Activated T-helper 17 cell treated with anti-CD3 and anti-CD28 coated beads, Interleukin-2, amount 50 U/mL, for 72 hours (primary cell): ENCODE measurements at regions not wholly inside any gene's neighbourhood (a gene's known extent, or its start where the extent isn't known, plus 50 kb on each side); places are given as distances from the start of the nearest gene placed in this dataset.
A peak's percentile ranks its signal among the peaks of the same experiment; 100 is the strongest.

Experiments
- ATAC-seq: fragments of 150-1000 bp; cut with Tn5 transposase; replicated peaks from 2 replicates; pipeline ENCODE4 v1.10.0; 2021; ENCODE audit warnings: mild to moderate bottlenecking, moderate library complexity
- H3K27ac Mint-ChIP-seq: one replicate; pipeline ENCODE4 v1.8.0; 2022; ENCODE audit warnings: mixed read lengths
- H3K27me3 Mint-ChIP-seq: one replicate; pipeline ENCODE4 v1.8.0; 2022; ENCODE audit warnings: mixed read lengths
- H3K36me3 Mint-ChIP-seq: one replicate; pipeline ENCODE4 v1.8.0; 2022; ENCODE audit warnings: low read depth, mild to moderate bottlenecking, mixed read lengths
- H3K4me1 Mint-ChIP-seq: one replicate; pipeline ENCODE4 v1.8.0; 2022; ENCODE audit warnings: mixed read lengths
- H3K4me3 Mint-ChIP-seq: one replicate; pipeline ENCODE4 v1.8.0; 2022; ENCODE audit warnings: mild to moderate bottlenecking, mixed read lengths
- H3K9me3 Mint-ChIP-seq: one replicate; pipeline ENCODE4 v1.8.0; 2022; ENCODE audit warnings: mixed read lengths

DNA sequence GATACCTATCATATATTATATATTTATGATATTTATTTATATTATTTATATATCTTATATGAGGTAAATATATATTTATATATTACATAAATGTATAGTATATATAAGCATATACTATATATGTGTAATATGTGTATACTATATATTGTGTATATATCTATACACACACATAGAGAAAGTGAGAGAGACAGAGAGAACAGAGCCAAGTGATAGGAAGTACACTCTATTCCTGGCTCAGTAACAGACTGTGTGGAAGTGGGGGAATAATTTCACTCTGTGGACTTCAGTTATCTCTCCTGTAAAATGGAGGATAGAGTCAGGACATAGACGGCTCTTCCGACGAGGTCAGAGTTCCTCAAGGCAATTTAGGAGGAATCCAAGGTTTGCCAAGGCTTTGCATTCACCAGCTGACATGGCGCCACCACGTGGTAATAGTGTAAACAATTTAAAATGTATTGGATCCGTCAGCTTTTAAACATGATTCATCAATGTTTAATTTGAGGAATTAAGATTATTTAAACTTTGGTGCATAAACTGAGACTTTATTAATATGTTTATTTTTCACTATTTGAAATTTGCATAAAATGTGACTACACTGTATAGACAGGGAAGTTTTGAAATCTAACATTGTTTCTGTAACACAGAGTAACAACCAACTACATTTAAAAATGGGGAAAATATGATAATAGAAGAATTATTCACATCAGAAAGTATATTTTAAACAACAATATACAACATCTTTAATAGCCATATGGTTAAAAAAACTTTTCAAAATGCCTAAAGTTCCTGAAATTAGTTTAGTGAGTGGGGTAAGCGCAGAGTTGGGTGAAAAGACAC is 75.4 kb upstream of the TMEM244 start:
- Mint-ChIP-seq H3K4me1 (no peaks in the 10 kb centered on the region), H3K27me3 (peaks cover 18% of the 10 kb centered on the region), H3K36me3 (no peaks in the 10 kb centered on the region), H3K27ac (no peak overlapping the region), H3K4me3 (no peak overlapping the region), H3K9me3 (no peaks in the 10 kb centered on the region)
- ATAC-seq, result peak; percentile 49

DNA sequence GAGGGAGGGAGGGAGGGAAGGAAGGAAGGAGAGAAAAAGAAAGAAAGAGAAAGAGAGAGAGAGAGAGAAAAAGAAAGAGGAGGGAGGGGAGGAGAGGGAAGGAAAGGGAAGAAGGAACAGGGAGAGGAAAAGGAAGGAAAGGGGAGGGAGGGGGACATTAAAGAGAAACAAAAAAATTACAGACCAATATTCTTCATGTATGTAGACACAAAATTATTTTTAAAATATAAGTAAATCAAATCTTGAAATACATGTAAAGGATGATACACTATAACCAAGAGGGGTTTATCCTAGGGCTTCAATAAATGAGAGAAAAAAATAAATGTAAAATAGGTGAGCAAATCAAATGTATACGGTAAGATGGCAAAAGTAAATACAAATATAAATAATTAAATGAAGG is 71.2 kb upstream of the TMEM244 start:
- peaks cover 7% of the 10 kb centered on the region for H3K27me3 Mint-ChIP-seq
- H3K4me3 Mint-ChIP-seq, result no peak overlapping the region
- no peaks in the 10 kb centered on the region for H3K4me1 Mint-ChIP-seq
- no peak for ATAC-seq
- no peak overlapping the region for H3K27ac Mint-ChIP-seq
- H3K9me3 Mint-ChIP-seq, result no peaks in the 10 kb centered on the region
- H3K36me3 Mint-ChIP-seq, result no peaks in the 10 kb centered on the region

- no peak overlapping the region for H3K27ac Mint-ChIP-seq
- no peak for ATAC-seq
- H3K36me3 Mint-ChIP-seq, result no peaks in the 10 kb centered on the region
- peaks cover 7% of the 10 kb centered on the region for H3K27me3 Mint-ChIP-seq
- no peak overlapping the region for H3K4me3 Mint-ChIP-seq
- no peaks in the 10 kb centered on the region for H3K9me3 Mint-ChIP-seq
- no peaks in the 10 kb centered on the region for H3K4me1 Mint-ChIP-seq
Measured at GRCh38 chr6:129929433-129929832, 68.3 kb upstream of the TMEM244 start.

DNA sequence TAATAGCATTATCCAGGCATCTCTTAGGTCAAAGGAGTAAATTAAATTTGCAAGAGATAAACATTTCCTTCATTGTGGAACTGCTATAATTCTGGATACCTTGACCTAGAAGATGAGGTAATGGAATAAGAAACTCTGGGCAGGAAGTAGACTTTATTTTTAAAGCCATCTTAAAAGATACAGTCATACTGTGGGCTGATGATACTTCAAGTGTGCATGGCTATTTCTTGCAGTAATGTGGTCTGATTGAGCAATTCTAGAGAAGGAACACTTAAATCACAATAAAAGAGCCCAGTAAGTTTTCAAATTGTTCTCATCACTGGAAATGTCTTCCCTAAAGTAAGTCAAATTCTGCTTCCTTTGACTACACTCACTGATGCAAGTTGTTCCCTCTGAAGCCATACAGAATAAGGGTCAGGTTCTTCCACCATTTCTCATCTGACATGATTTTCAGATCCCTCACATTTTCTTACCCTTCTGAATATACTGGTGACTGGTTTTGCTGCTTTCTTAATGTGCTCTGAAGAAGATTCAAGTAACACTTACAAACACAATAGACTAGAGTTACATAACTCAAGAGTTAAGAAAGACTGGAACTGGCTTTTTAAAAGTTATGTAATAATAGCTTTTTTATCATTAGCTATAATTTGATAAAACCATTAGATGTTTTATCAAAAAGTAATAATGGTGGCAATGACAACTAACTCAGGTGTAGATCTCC is 62.6 kb upstream of the TMEM244 start:
- Mint-ChIP-seq H3K4me3 (no peak overlapping the region), H3K27ac (no peak overlapping the region), H3K27me3 (no peaks in the 10 kb centered on the region), H3K36me3 (no peaks in the 10 kb centered on the region), H3K9me3 (no peaks in the 10 kb centered on the region), H3K4me1 (no peaks in the 10 kb centered on the region)
- ATAC-seq, result no peak

- Mint-ChIP-seq H3K4me3 (no peak overlapping the region), H3K27me3 (no peaks in the 10 kb centered on the region), H3K27ac (no peak overlapping the region), H3K36me3 (no peaks in the 10 kb centered on the region), H3K4me1 (no peaks in the 10 kb centered on the region), H3K9me3 (no peaks in the 10 kb centered on the region)
- no peak for ATAC-seq
Measured at GRCh38 chr6:129921169-129921817, 60.2 kb upstream of the TMEM244 start.

GRCh38 chr6:129920103-129920798 is 59.1 kb upstream of the TMEM244 start:
- no peak overlapping the region for H3K4me3 Mint-ChIP-seq
- no peaks in the 10 kb centered on the region for H3K9me3 Mint-ChIP-seq
- no peak overlapping the region for H3K27ac Mint-ChIP-seq
- no peaks in the 10 kb centered on the region for H3K36me3 Mint-ChIP-seq
- H3K4me1 Mint-ChIP-seq, result no peaks in the 10 kb centered on the region
- H3K27me3 Mint-ChIP-seq, result no peaks in the 10 kb centered on the region
- ATAC-seq, result no peak

GRCh38 chr6:129911732-129912131 is 50.6 kb upstream of the TMEM244 start:
- no peak overlapping the region for H3K27ac Mint-ChIP-seq
- no peaks in the 10 kb centered on the region for H3K9me3 Mint-ChIP-seq
- no peaks in the 10 kb centered on the region for H3K27me3 Mint-ChIP-seq
- H3K4me1 Mint-ChIP-seq, result peaks cover 14% of the 10 kb centered on the region
- no peaks in the 10 kb centered on the region for H3K36me3 Mint-ChIP-seq
- no peak overlapping the region for H3K4me3 Mint-ChIP-seq
- ATAC-seq, result no peak
